Gastroesophageal sphincter (tissue), 4 donors: ENCODE measurements at regions not wholly inside any gene's neighbourhood (a gene's known extent, or its start where the extent isn't known, plus 50 kb on each side); places are given as distances from the start of the nearest gene placed in this dataset.

Source experiments
- ATAC-seq: fragments of 150-250 bp; one replicate; pipeline ENCODE4 v1.9.1; 2016; ENCODE audit warnings: mild to moderate bottlenecking, moderate library complexity
- H3K27ac ChIP-seq, 4 donors: fragments of 200-600 bp; sonication (generic) in 3 of 4; 1 replicate in 3 of 4; 2 replicates in 1 of 4; pipeline ENCODE4 v1.5.1; 2016 to 2019
- H3K27me3 ChIP-seq: fragments of 200-600 bp; sonication (generic); one replicate; pipeline ENCODE4 v1.5.1; 2019
- H3K36me3 ChIP-seq, 2 donors: fragments of 200-600 bp; sonication (generic); one replicate each; pipeline ENCODE4 v1.5.1; 2019; ENCODE audit warnings: control low read depth in 1 of 2
- H3K4me1 ChIP-seq, 3 donors: fragments of 200-600 bp; sonication (generic); 1 replicate in 2 of 3; 2 replicates in 1 of 3; pipeline ENCODE4 v1.5.1; 2016 to 2019; ENCODE audit warnings: control low read depth in 2 of 3
- H3K4me3 ChIP-seq, 2 donors: fragments of 200-600 bp; sonication (generic); one replicate each; pipeline ENCODE4 v1.5.1; 2019; ENCODE audit warnings: mild to moderate bottlenecking in 1 of 2, moderate library complexity in 1 of 2
- H3K9me3 ChIP-seq, 3 donors: fragments of 200-600 bp; sonication (generic); one replicate each; pipeline ENCODE4 v1.5.1; 2017 to 2019; ENCODE audit warnings: control low read depth in 2 of 3
- CTCF ChIP-seq, 4 experiments: fragments of 200-600 bp in 2 of 4; fragments of 450-650 bp in 2 of 4; sonication (generic) in 1 of 4; IDR thresholded peaks; one replicate each; pipeline ENCODE4 v1.5.1; 2017 to 2019; ENCODE audit warnings: antibody characterized with exemption in 4 of 4, mild to moderate bottlenecking in 2 of 4, moderate library complexity in 2 of 4
- EP300 ChIP-seq: sonication (generic); formaldehyde crosslinking; IDR thresholded peaks from one replicate; pipeline ENCODE4 v1.6.1; 2017; ENCODE audit warnings: antibody characterized with exemption, mild to moderate bottlenecking
- POLR2A ChIP-seq, 2 donors: fragments of 450-650 bp; IDR thresholded peaks; one replicate each; pipeline ENCODE4 v1.6.1; 2017; ENCODE audit warnings: antibody characterized with exemption in 2 of 2, mild to moderate bottlenecking in 2 of 2, moderate library complexity in 1 of 2
- POLR2AphosphoS5 ChIP-seq: sonication (generic); formaldehyde crosslinking; IDR thresholded peaks from one replicate; pipeline ENCODE4 v1.6.1; 2017; ENCODE audit warnings: antibody characterized with exemption
- WGBS, 2 donors: methylation state at CpG; one replicate each; pipeline ENCODE4 v1.1.5; 2018; ENCODE audit warnings: low coverage in 1 of 2; 5-methylcytosine and 5-hydroxymethylcytosine counted together

GRCh38 chr4:97150966-97151365 lies 992.3 kb downstream of the STPG2 start:
- no peak overlapping the region for H3K27ac ChIP-seq
- no peaks in the 10 kb centered on the region for H3K9me3 ChIP-seq
- H3K4me3 ChIP-seq: no peak overlapping the region
- whole genome bisulfite sequencing, 2 donors: 84 to 100% methylated on average over 1 to 2 of the region's 2 CpGs
- no peaks in the 10 kb centered on the region for H3K27me3 ChIP-seq
- no peaks in the 10 kb centered on the region for H3K36me3 ChIP-seq
- TF ChIP-seq POLR2AphosphoS5 (no peak), EP300 (no peak), POLR2A (IDR thresholded peaks at IDR 0.05) (no peak), CTCF (IDR thresholded peaks at IDR 0.05) (no peak)
- ATAC-seq: no peak
- H3K4me1 ChIP-seq: no peaks in the 10 kb centered on the region

GRCh38 chr4:97152149-97152548 lies 991.1 kb downstream of the STPG2 start:
- H3K27ac ChIP-seq: no peak overlapping the region
- H3K4me1 ChIP-seq: no peaks in the 10 kb centered on the region
- no peak for ATAC-seq
- H3K4me3 ChIP-seq: no peak overlapping the region
- no peaks in the 10 kb centered on the region for H3K9me3 ChIP-seq
- TF ChIP-seq POLR2A (IDR thresholded peaks at IDR 0.05) (no peak), EP300 (no peak), CTCF (IDR thresholded peaks at IDR 0.05) (no peak), POLR2AphosphoS5 (no peak)
- no peaks in the 10 kb centered on the region for H3K27me3 ChIP-seq
- H3K36me3 ChIP-seq: no peaks in the 10 kb centered on the region

GRCh38 chr4:97153042-97153441 lies 990.2 kb downstream of the STPG2 start:
- Histone ChIP-seq H3K4me3 (no peak overlapping the region), H3K27me3 (no peaks in the 10 kb centered on the region), H3K36me3 (no peaks in the 10 kb centered on the region), H3K9me3 (no peaks in the 10 kb centered on the region), H3K4me1 (no peaks in the 10 kb centered on the region), H3K27ac (no peak overlapping the region)
- WGBS, 2 donors: 77 to 91% methylated on average over 1 of the region's 1 CpG
- TF ChIP-seq POLR2A (IDR thresholded peaks at IDR 0.05) (no peak), CTCF (IDR thresholded peaks at IDR 0.05) (no peak), POLR2AphosphoS5 (no peak), EP300 (no peak)
- no peak for ATAC-seq

GRCh38 chr4:97159625-97160024 lies 983.7 kb downstream of the STPG2 start:
- TF ChIP-seq EP300: no peak
- TF ChIP-seq POLR2A (IDR thresholded peaks at IDR 0.05): no peak
- TF ChIP-seq CTCF (IDR thresholded peaks at IDR 0.05): no peak
- H3K27ac ChIP-seq: no peak overlapping the region
- 78 to 100% methylated on average over 1 of the region's 1 CpG for whole genome bisulfite sequencing, 2 donors
- no peaks in the 10 kb centered on the region for H3K36me3 ChIP-seq
- ATAC-seq: no peak
- H3K4me1 ChIP-seq: no peaks in the 10 kb centered on the region
- H3K27me3 ChIP-seq: no peaks in the 10 kb centered on the region
- no peak overlapping the region for H3K4me3 ChIP-seq
- H3K9me3 ChIP-seq: no peaks in the 10 kb centered on the region

- no peak overlapping the region for H3K4me3 ChIP-seq
- H3K9me3 ChIP-seq: no peaks in the 10 kb centered on the region
- ATAC-seq: no peak
- H3K27ac ChIP-seq: no peak overlapping the region
- no peaks in the 10 kb centered on the region for H3K4me1 ChIP-seq
- H3K27me3 ChIP-seq: no peaks in the 10 kb centered on the region
- H3K36me3 ChIP-seq: no peaks in the 10 kb centered on the region
- no peak for TF ChIP-seq POLR2A (IDR thresholded peaks at IDR 0.05)
- no peak for TF ChIP-seq POLR2AphosphoS5
- no peak for TF ChIP-seq EP300
- no peak for TF ChIP-seq CTCF (IDR thresholded peaks at IDR 0.05)
These were observed 958.0 kb downstream of the STPG2 start for GRCh38 chr4:97185233-97185632.
